Frontal cortex (tissue), 3 donors: ENCODE measurements at regions not wholly inside any gene's neighbourhood (a gene's known extent, or its start where the extent isn't known, plus 50 kb on each side); places are given as distances from the start of the nearest gene placed in this dataset.
"Not testable (repeated sequence)": the region's sequence is repeated elsewhere in the genome, so short reads cannot be mapped to it uniquely, and the experiment has no call there.

Experiments
- DNase-seq, 2 donors: peaks; one replicate each; pipeline ENCODE4 v3.0.0; 2012; ENCODE audit warnings: low spot score in 2 of 2
- FAIRE-seq: peaks from 2 replicates; lab custom pipeline; 2012; peaks lifted over from hg19 to GRCh38; lab: Jason Lieb, UNC
- donor health status: control.
- donor health status: control.
- donor health status: control.

- FAIRE-seq (no peak), DNase-seq (peak in 1 of 2 donors; percentile 2)
Measured at GRCh38 chr4:43089730-43090129, 197.2 kb downstream of the GRXCR1 start.

GRCh38 chr4:43103048-43103447 is 210.5 kb downstream of the GRXCR1 start:
- FAIRE-seq (no peak), DNase-seq (no peak)

- FAIRE-seq, result no peak
- no peak for DNase-seq
Measured at GRCh38 chr4:43112139-43112538, 219.6 kb downstream of the GRXCR1 start.

GRCh38 chr4:43113196-43113595 is 220.7 kb downstream of the GRXCR1 start:
- no peak for DNase-seq
- no peak for FAIRE-seq

GRCh38 chr4:43126595-43126994 is 234.1 kb downstream of the GRXCR1 start:
- DNase-seq, result no peak
- FAIRE-seq, result no peak

- DNase-seq (no peak), FAIRE-seq (no peak)
Measured at GRCh38 chr4:43130228-43131021, 237.9 kb downstream of the GRXCR1 start.

- FAIRE-seq (no peak), DNase-seq (peak; percentile 1 to 21)
Measured at GRCh38 chr4:43132010-43132582, 239.6 kb downstream of the GRXCR1 start.

- DNase-seq (no peak), FAIRE-seq (no peak)
Measured at GRCh38 chr4:43133566-43133965, 241.1 kb downstream of the GRXCR1 start.

GRCh38 chr4:43136752-43137151 is 244.2 kb downstream of the GRXCR1 start:
- FAIRE-seq, result no peak
- no peak for DNase-seq

GRCh38 chr4:43146198-43146597 is 253.7 kb downstream of the GRXCR1 start:
- no peak for DNase-seq
- no peak for FAIRE-seq

- DNase-seq, result no peak
- no peak for FAIRE-seq
Measured at GRCh38 chr4:43148481-43148880, 256.0 kb downstream of the GRXCR1 start.

GRCh38 chr4:43163101-43163792 is 270.7 kb downstream of the GRXCR1 start:
- FAIRE-seq (no peak), DNase-seq (no peak)

GRCh38 chr4:43189741-43190140 is 297.2 kb downstream of the GRXCR1 start:
- no peak for FAIRE-seq
- DNase-seq, result no peak

GRCh38 chr4:43212576-43212975 is 320.1 kb downstream of the GRXCR1 start:
- DNase-seq, FAIRE-seq: not testable (repeated sequence)

- DNase-seq, result no peak
- FAIRE-seq, result no peak
Measured at GRCh38 chr4:43223820-43224219, 331.3 kb downstream of the GRXCR1 start.

- no peak for DNase-seq
- FAIRE-seq, result no peak
Measured at GRCh38 chr4:43224559-43224958, 332.0 kb downstream of the GRXCR1 start.

GRCh38 chr4:43233321-43233720 is 340.8 kb downstream of the GRXCR1 start:
- FAIRE-seq, result no peak

GRCh38 chr4:43234626-43235415 is 342.3 kb downstream of the GRXCR1 start:
- FAIRE-seq (no peak), DNase-seq (no peak)

More at GRCh38 chr4:43233321-43233720, 340.8 kb downstream of the GRXCR1 start:
- no peak for DNase-seq

GRCh38 chr4:43238008-43238407 is 345.5 kb downstream of the GRXCR1 start:
- DNase-seq (no peak), FAIRE-seq (no peak)

GRCh38 chr4:43238585-43238984 is 346.1 kb downstream of the GRXCR1 start:
- DNase-seq, result no peak
- FAIRE-seq, result no peak
